GM12864 (cell line): ENCODE measurements at regions not wholly inside any gene's neighbourhood (a gene's known extent, or its start where the extent isn't known, plus 50 kb on each side); places are given as distances from the start of the nearest gene placed in this dataset.

Experiments
- DNase-seq: peaks from one replicate; pipeline ENCODE4 v3.0.0-alpha.2; 2011; ENCODE audit warnings: low read depth
- H3K4me3 ChIP-seq: 2 replicates; pipeline ENCODE4 v1.5.1; 2011; ENCODE audit warnings: mild to moderate bottlenecking, low read depth, low read length, control low read depth
- CTCF ChIP-seq: IDR thresholded peaks from 2 replicates; pipeline ENCODE4 v1.5.1; 2011; ENCODE audit warnings: low read depth, mild to moderate bottlenecking, moderate library complexity, low read length, control low read depth, inconsistent platforms; ENCODE audit errors: missing control alignments

GRCh38 chr10:62907470-62908212, 91.5 kb upstream of the EGR2 start:
- TF ChIP-seq CTCF, result no peak
- H3K4me3 ChIP-seq, result no peak overlapping the region
- DNase-seq, result no peak

GRCh38 chr10:62904281-62904875, 88.2 kb upstream of the EGR2 start:
- TF ChIP-seq CTCF, result no peak
- DNase-seq, result no peak

GRCh38 chr10:62903828-62904227, 87.7 kb upstream of the EGR2 start:
- DNase-seq, result no peak
- H3K4me3 ChIP-seq, result no peak overlapping the region
- no peak for TF ChIP-seq CTCF

More at GRCh38 chr10:62904281-62904875, 88.2 kb upstream of the EGR2 start:
- no peak overlapping the region for H3K4me3 ChIP-seq

GRCh38 chr10:62900829-62901571, 84.8 kb upstream of the EGR2 start:
- DNase-seq, result no peak
- no peak overlapping the region for H3K4me3 ChIP-seq
- TF ChIP-seq CTCF, result no peak

GRCh38 chr10:62899311-62899710, 83.1 kb upstream of the EGR2 start:
- DNase-seq, result no peak
- H3K4me3 ChIP-seq, result no peak overlapping the region
- TF ChIP-seq CTCF, result no peak

GRCh38 chr10:62895063-62895462, 78.9 kb upstream of the EGR2 start:
- no peak for TF ChIP-seq CTCF
- H3K4me3 ChIP-seq, result no peak overlapping the region
- DNase-seq, result no peak

GRCh38 chr10:62894156-62894555, 78.0 kb upstream of the EGR2 start:
- no peak for TF ChIP-seq CTCF
- H3K4me3 ChIP-seq, result no peak overlapping the region
- DNase-seq, result no peak
